NOMO-1 treated with DMSO at 0.1 percent for 48 hours (cell line): ENCODE measurements at regions not wholly inside any gene's neighbourhood (a gene's known extent, or its start where the extent isn't known, plus 50 kb on each side); places are given as distances from the start of the nearest gene placed in this dataset.

Experiments
- DNase-seq: peaks from one replicate; lab custom pipeline; 2025; ENCODE audit not compliant: unreplicated experiment; lab: John Stamatoyannopoulos, UW

- no peak for DNase-seq
Observed at GRCh38 chr4:27248829-27249228, 388.2 kb downstream of the STIM2 start.

- DNase-seq: no peak
Observed at GRCh38 chr4:27251771-27252170, 391.1 kb downstream of the STIM2 start.

GRCh38 chr4:27267339-27267969, 406.8 kb downstream of the STIM2 start:
- DNase-seq: no peak

GRCh38 chr4:27267970-27268355, 407.3 kb downstream of the STIM2 start:
- DNase-seq: no peak

- no peak for DNase-seq
Observed at GRCh38 chr4:27270435-27270834, 409.8 kb downstream of the STIM2 start.

GRCh38 chr4:27271555-27271954, 410.9 kb downstream of the STIM2 start:
- DNase-seq: no peak

GRCh38 chr4:27272217-27272616, 411.6 kb downstream of the STIM2 start:
- no peak for DNase-seq

- DNase-seq: no peak
Observed at GRCh38 chr4:27276307-27277073, 415.8 kb downstream of the STIM2 start.

GRCh38 chr4:27278615-27279375, 418.2 kb downstream of the STIM2 start:
- no peak for DNase-seq

GRCh38 chr4:27288496-27288895, 427.9 kb downstream of the STIM2 start:
- DNase-seq: no peak

- DNase-seq: no peak
Observed at GRCh38 chr4:27289704-27290103, 429.1 kb downstream of the STIM2 start.

- DNase-seq: no peak
Observed at GRCh38 chr4:27293831-27294230, 433.2 kb downstream of the STIM2 start.

GRCh38 chr4:27304751-27305150, 444.1 kb downstream of the STIM2 start:
- DNase-seq: no peak

- no peak for DNase-seq
Observed at GRCh38 chr4:27305246-27305645, 444.6 kb downstream of the STIM2 start.

- DNase-seq: no peak
Observed at GRCh38 chr4:27308379-27308778, 447.7 kb downstream of the STIM2 start.

GRCh38 chr4:27315625-27316024, 455.0 kb downstream of the STIM2 start:
- no peak for DNase-seq

- DNase-seq: no peak
Observed at GRCh38 chr4:27316176-27316575, 455.5 kb downstream of the STIM2 start.

- DNase-seq: peak; percentile 34
Observed at GRCh38 chr4:27318740-27319139, 458.1 kb downstream of the STIM2 start.

- no peak for DNase-seq
Observed at GRCh38 chr4:27326991-27327390, 466.4 kb downstream of the STIM2 start.

- no peak for DNase-seq
Observed at GRCh38 chr4:27327421-27328181, 467.0 kb downstream of the STIM2 start.

- DNase-seq: no peak
Observed at GRCh38 chr4:27338530-27338929, 477.9 kb downstream of the STIM2 start.
